ENCODE measurements at regions not wholly inside any gene's neighbourhood (a gene's known extent, or its start where the extent isn't known, plus 50 kb on each side); places are given as distances from the start of the nearest gene placed in this dataset.

DNA sequence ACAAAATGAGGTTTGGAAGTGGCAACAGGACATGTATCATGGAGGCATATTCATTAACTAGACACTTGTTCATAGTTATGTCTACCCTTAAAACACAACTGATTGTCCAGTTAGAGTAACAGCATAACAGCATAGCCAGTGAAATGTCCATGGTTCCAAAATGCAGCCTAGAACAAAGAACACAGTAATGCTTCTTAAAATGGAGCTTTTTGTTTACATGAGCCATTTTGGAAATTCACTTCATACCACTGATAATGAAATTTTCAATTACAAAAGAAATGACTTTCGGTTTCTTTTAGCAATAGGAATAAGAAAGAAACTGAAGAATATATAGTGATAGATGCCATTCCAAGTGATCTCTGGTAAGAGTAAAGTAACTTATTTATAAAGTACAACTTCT, 111.1 kb upstream of the DST start:
- TF ChIP-seq POLR2A (IDR thresholded peaks at IDR 0.05; ENCODE audit: low read length) (no peak), GATA1 (IDR thresholded peaks at IDR 0.05; ENCODE audit: low read depth, low read length) (no peak)

Data from erythroblast (primary cell).